Endothelial cell of umbilical vein (primary cell): ENCODE measurements at regions not wholly inside any gene's neighbourhood (a gene's known extent, or its start where the extent isn't known, plus 50 kb on each side); places are given as distances from the start of the nearest gene placed in this dataset.
"Not testable (repeated sequence)": the region's sequence is repeated elsewhere in the genome, so short reads cannot be mapped to it uniquely, and the experiment has no call there.

Source experiments
- BruUV-seq: library from RNA; stranded (reverse); fragments of 400-500 nt; replicated peaks from 2 replicates; lab custom pipeline; 2021; lab: Mats Ljungman, UMichigan
- CTCF ChIA-PET: fragments of 300-600, 350-600 bp; sonication (Branson Sonifier 250); formaldehyde crosslinking; loops from one replicate; lab custom pipeline; 2021; ENCODE audit warnings: antibody characterized with exemption, inconsistent platforms; lab: Charles Lee
- POLR2A ChIA-PET: fragments of 300-600, 350-600 bp; sonication (Branson Sonifier 250); formaldehyde crosslinking; loops from one replicate; lab custom pipeline; 2021; ENCODE audit warnings: antibody characterized with exemption, inconsistent platforms; lab: Charles Lee
- DNase-seq: peaks from one replicate; pipeline ENCODE4 v3.0.0-alpha.2; 2011; ENCODE audit warnings: low read depth, low spot score
- FAIRE-seq: peaks from 2 replicates; lab custom pipeline; 2011; peaks lifted over from hg19 to GRCh38; lab: Jason Lieb, UNC
- H2AFZ ChIP-seq: 2 replicates; pipeline ENCODE4 v1.6.0; 2012; ENCODE audit warnings: low read depth, low read length, control low read depth, inconsistent platforms
- H3K27ac ChIP-seq: 2 replicates; pipeline ENCODE4 v1.5.1; 2011; ENCODE audit warnings: low read depth, mild to moderate bottlenecking, control low read depth, low read length, moderate library complexity; ENCODE audit not compliant: insufficient read depth
- H3K27me3 ChIP-seq, 2 experiments: 2 replicates each; pipeline versions ENCODE4 v1.6.0 to v1.6.1; 2011; ENCODE audit warnings: low read length in 2 of 2, mixed read lengths in 1 of 2; ENCODE audit not compliant: control insufficient read depth in 2 of 2, insufficient read depth in 2 of 2
- H3K36me3 ChIP-seq, 2 experiments: 2 replicates in 1 of 2; 3 replicates in 1 of 2; pipeline ENCODE4 v1.5.1; 2011; ENCODE audit warnings: low read length in 2 of 2, mild to moderate bottlenecking in 1 of 2, moderate library complexity in 1 of 2; ENCODE audit not compliant: control insufficient read depth in 2 of 2, insufficient read depth in 2 of 2; ENCODE audit errors: extremely low read depth in 1 of 2
- H3K4me1 ChIP-seq: 3 replicates; pipeline ENCODE4 v1.5.1; 2011; ENCODE audit warnings: mild to moderate bottlenecking, low read length; ENCODE audit not compliant: control insufficient read depth, insufficient read depth; ENCODE audit errors: extremely low read depth
- H3K4me2 ChIP-seq: 2 replicates; pipeline ENCODE4 v1.6.1; 2011; ENCODE audit warnings: low read length, control low read depth, mixed read lengths; ENCODE audit not compliant: insufficient read depth
- H3K4me3 ChIP-seq, 3 experiments: fragments of 200-600 bp in 1 of 3; sonication (generic), shearing (Covaris generic) in 1 of 3; replicated peaks in 1 of 3; 2 replicates each; pipeline ENCODE4 v1.5.1; 2011 to 2016; ENCODE audit warnings: control low read depth in 3 of 3, low read length in 3 of 3, mild to moderate bottlenecking in 2 of 3, inconsistent platforms in 1 of 3, low read depth in 1 of 3, moderate library complexity in 1 of 3; ENCODE audit not compliant: insufficient read depth in 1 of 3
- H3K79me2 ChIP-seq: 2 replicates; pipeline ENCODE4 v1.6.0; 2012; ENCODE audit warnings: low read length, inconsistent platforms; ENCODE audit not compliant: control insufficient read depth, insufficient read depth
- H3K9ac ChIP-seq: replicated peaks from 2 replicates; pipeline ENCODE3; 2011; ENCODE audit warnings: low read length, control low read depth; ENCODE audit not compliant: insufficient read depth; ENCODE audit errors: extremely low read depth
- H3K9me1 ChIP-seq: replicated peaks from 3 replicates; pipeline ENCODE4 v1.6.0; 2011; ENCODE audit warnings: mild to moderate bottlenecking, low read length; ENCODE audit not compliant: control insufficient read depth, insufficient read depth; ENCODE audit errors: extremely low read depth
- H3K9me3 ChIP-seq: replicated peaks from 2 replicates; pipeline ENCODE4 v1.5.1; 2012; ENCODE audit warnings: low read length, inconsistent platforms; ENCODE audit not compliant: control insufficient read depth, insufficient read depth
- H4K20me1 ChIP-seq: replicated peaks from 2 replicates; pipeline ENCODE3; 2011; ENCODE audit warnings: mild to moderate bottlenecking, low read length; ENCODE audit not compliant: control insufficient read depth, insufficient read depth; ENCODE audit errors: extremely low read depth
- CTCF ChIP-seq, 2 donors: IDR thresholded peaks; 1 replicate in 1 of 2; 2 replicates in 1 of 2; pipeline ENCODE4 v1.5.1; 2011; ENCODE audit warnings: low read length in 2 of 2, mild to moderate bottlenecking in 2 of 2, moderate library complexity in 2 of 2, control low read depth in 1 of 2, inconsistent platforms in 1 of 2, low read depth in 1 of 2; ENCODE audit not compliant: insufficient read depth in 1 of 2; ENCODE audit errors: extremely low read depth in 1 of 2
- EZH2 ChIP-seq: IDR thresholded peaks from 2 replicates; pipeline ENCODE4 v1.6.1; 2012; ENCODE audit warnings: borderline replicate concordance, low read depth, mild to moderate bottlenecking, moderate library complexity, low read length, inconsistent platforms; ENCODE audit not compliant: severe bottlenecking
- FOS ChIP-seq: IDR thresholded peaks from 2 replicates; pipeline ENCODE4 v1.6.1; 2011; ENCODE audit warnings: mild to moderate bottlenecking, low read length, moderate library complexity, borderline replicate concordance; ENCODE audit not compliant: insufficient read depth
- GATA2 ChIP-seq: IDR thresholded peaks from 2 replicates; pipeline ENCODE4 v1.7.0; 2011; ENCODE audit warnings: low read depth, mild to moderate bottlenecking, moderate library complexity, mixed read lengths, low read length; ENCODE audit not compliant: insufficient read length, insufficient read depth
- JUN ChIP-seq: IDR thresholded peaks from 2 replicates; pipeline ENCODE4 v1.6.1; 2011; ENCODE audit warnings: borderline replicate concordance, low read depth; ENCODE audit not compliant: insufficient read length, insufficient read depth
- MAX ChIP-seq: IDR thresholded peaks from 2 replicates; pipeline ENCODE4 v1.6.1; 2011; ENCODE audit not compliant: insufficient read depth, insufficient read length
- MYC ChIP-seq: IDR thresholded peaks from one replicate; pipeline ENCODE4 v1.6.1; 2011; ENCODE audit warnings: mild to moderate bottlenecking, low read depth, low read length
- POLR2A ChIP-seq: IDR thresholded peaks from 2 replicates; pipeline ENCODE4 v1.6.1; 2012; ENCODE audit warnings: low read depth, mild to moderate bottlenecking, control low read depth, low read length
- POLR2AphosphoS5 ChIP-seq: IDR thresholded peaks from 2 replicates; pipeline ENCODE4 v1.6.1; 2012; ENCODE audit warnings: low read depth, mild to moderate bottlenecking, control low read depth, low read length, moderate library complexity; ENCODE audit not compliant: insufficient read depth
- dilution Hi-C: fragments of 300-500 bp; cut with MboI; formaldehyde crosslinking; loops from one replicate; pipeline ENCODE4 v1.15.0; 2019; ENCODE audit warnings: low sequenced_read_pairs; ENCODE audit not compliant: extremely low pct_ligation_motif_present
- intact Hi-C: fragments of 100-400 bp; cut with micrococcal nuclease; formaldehyde crosslinking; loops from one replicate; pipeline ENCODE4 v1.10.0; 2022

GRCh38 chr2:2581331-2582159 is 250.5 kb upstream of the MYT1L start:
- ChIA-PET POLR2A (no interaction called here), CTCF (no interaction called here)
- H3K9me1 ChIP-seq: no peaks in the 10 kb centered on the region
- H3K4me3 ChIP-seq: no peak overlapping the region
- no peaks in the 10 kb centered on the region for H3K4me1 ChIP-seq
- no peak overlapping the region for H3K4me2 ChIP-seq
- intact Hi-C loops (no loop called here), dilution Hi-C loops (no loop called here)
- TF ChIP-seq GATA2 (no peak), CTCF (IDR thresholded peaks at IDR 0.05; ENCODE audit: extremely low read depth in 1 of 2, insufficient read depth in 1 of 2, low read depth in 1 of 2, low read length in 2 of 2) (no peak), POLR2AphosphoS5 (no peak), MAX (no peak), JUN (no peak), MYC (no peak), EZH2 (no peak), POLR2A (no peak), FOS (no peak)
- no peaks in the 10 kb centered on the region for H4K20me1 ChIP-seq
- H3K27me3 ChIP-seq: no peaks in the 10 kb centered on the region
- FAIRE-seq (no peak), DNase-seq (no peak)
- no peak overlapping the region for H3K9ac ChIP-seq
- BruUV-seq: no TSS peak
- H3K36me3 ChIP-seq: no peaks in the 10 kb centered on the region
- H2AFZ ChIP-seq: no peak overlapping the region
- H3K27ac ChIP-seq: no peak overlapping the region
- H3K9me3 ChIP-seq: no peaks in the 10 kb centered on the region
- H3K79me2 ChIP-seq: no peaks in the 10 kb centered on the region

- H3K79me2 ChIP-seq, H3K36me3 ChIP-seq, intact Hi-C loops, POLR2A ChIA-PET, H3K4me2 ChIP-seq, H3K9me1 ChIP-seq, FAIRE-seq, H3K9ac ChIP-seq, H3K27ac ChIP-seq, BruUV-seq, H3K4me1 ChIP-seq, H3K27me3 ChIP-seq, dilution Hi-C loops, DNase-seq, H2AFZ ChIP-seq, H4K20me1 ChIP-seq, CTCF ChIA-PET, H3K9me3 ChIP-seq, H3K4me3 ChIP-seq: not testable (repeated sequence)
These were observed 249.8 kb upstream of the MYT1L start for GRCh38 chr2:2580841-2581240.
